Right lobe of liver (tissue), 6 donors: ENCODE measurements at regions not wholly inside any gene's neighbourhood (a gene's known extent, or its start where the extent isn't known, plus 50 kb on each side); places are given as distances from the start of the nearest gene placed in this dataset.
A peak's percentile ranks its signal among the peaks of the same experiment; 100 is the strongest.
"Not testable (repeated sequence)": the region's sequence is repeated elsewhere in the genome, so short reads cannot be mapped to it uniquely, and the experiment has no call there.

Experiments
- ATAC-seq, 4 donors: fragments of 200-7000 bp; cut with Tn5 transposase; one replicate each; pipeline ENCODE4 v1.9.1; 2020; ENCODE audit warnings: mild to moderate bottlenecking in 4 of 4, moderate library complexity in 4 of 4
- DNase-seq, 3 donors: peaks; one replicate each; pipeline ENCODE4 v3.0.0-alpha.2; 2020
- H3K27ac ChIP-seq, 3 donors: fragments of 200-600 bp; one replicate each; pipeline ENCODE4 v1.8.0; 2022
- H3K27me3 ChIP-seq, 2 donors: fragments of 200-600 bp; one replicate each; pipeline ENCODE4 v1.8.0; 2022
- H3K36me3 ChIP-seq, 4 donors: fragments of 200-600 bp; sonication (generic) in 1 of 4; one replicate each; pipeline versions ENCODE4 v1.5.1 to v1.8.0; 2017 to 2022; ENCODE audit warnings: control low read depth in 1 of 4
- H3K4me1 ChIP-seq, 4 donors: fragments of 200-600 bp; sonication (generic) in 1 of 4; one replicate each; pipeline versions ENCODE4 v1.5.1 to v1.8.0; 2017 to 2022; ENCODE audit warnings: control low read depth in 1 of 4
- H3K4me3 ChIP-seq, 3 donors: fragments of 200-600 bp; one replicate each; pipeline ENCODE4 v1.8.0; 2022
- H3K9me3 ChIP-seq, 4 donors: fragments of 200-600 bp; sonication (generic) in 1 of 4; one replicate each; pipeline versions ENCODE4 v1.5.1 to v1.8.0; 2017 to 2022; ENCODE audit warnings: control low read depth in 1 of 4
- WGBS: methylation state at CpG from one replicate; pipeline ENCODE4 v1.1.6; 2018; ENCODE audit warnings: low coverage, low lambda C conversion rate; ENCODE audit not compliant: insufficient coverage; ENCODE audit errors: missing lambda C conversion rate; 5-methylcytosine and 5-hydroxymethylcytosine counted together
- intact Hi-C, 2 donors: fragments of 100-400 bp; cut with DNase I; formaldehyde crosslinking; loops; one replicate each; pipeline versions ENCODE4 v1.11.2 to v1.14.1; 2022
- donor health status: DM: no; HTN: yes; CAD: no.
- donor health status: DM: no; HTN: no; CAD: no.
- donor health status: DM: no; HTN: no; CAD: no.
- donor health status: DM: no; HTN: yes; CAD: no.
- donor health status: DM: no; HTN: yes; CAD: no.

DNA sequence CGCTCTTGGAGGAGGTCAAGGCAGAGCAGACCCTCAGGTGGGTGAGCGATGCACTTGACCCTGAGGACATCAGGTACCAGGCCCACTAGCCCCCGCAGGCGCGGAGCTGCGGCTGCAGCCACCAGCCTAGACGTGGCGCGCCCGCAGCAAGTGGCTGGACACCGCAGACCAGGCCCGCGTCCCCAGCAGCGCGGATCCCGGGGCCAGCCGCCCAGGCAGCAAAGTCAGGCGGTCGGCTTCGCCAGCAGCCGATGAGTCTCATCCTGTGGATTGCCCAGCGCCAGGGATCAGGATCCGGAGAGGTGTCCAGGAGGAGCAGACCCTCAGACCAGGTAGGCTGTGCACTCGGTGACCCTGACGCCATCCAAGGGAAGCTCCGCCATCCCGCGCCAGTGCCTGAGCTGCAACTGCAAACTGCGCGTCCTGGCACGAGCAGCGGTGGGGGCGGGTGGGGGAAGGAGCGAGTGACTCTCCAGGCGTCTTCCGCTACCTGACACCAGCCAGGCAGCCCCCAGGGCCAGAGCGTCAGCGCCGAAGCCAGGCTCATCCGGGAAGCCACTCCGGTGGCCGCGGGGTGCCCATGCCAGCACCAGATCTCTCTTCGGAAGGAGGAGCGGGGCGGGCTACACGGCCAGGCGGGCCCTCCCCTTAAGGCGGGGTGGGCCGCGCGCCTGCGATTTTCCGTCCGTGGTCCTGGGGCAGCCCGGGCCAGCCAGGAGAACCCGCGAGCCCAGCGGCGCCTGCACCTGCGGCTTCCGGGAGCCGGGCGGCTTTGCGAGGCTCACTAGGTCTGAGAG is 92.6 kb upstream of the THOC3 start:
- DNase-seq, intact Hi-C loops, H3K4me1 ChIP-seq, H3K27me3 ChIP-seq, H3K9me3 ChIP-seq, H3K27ac ChIP-seq, H3K4me3 ChIP-seq, H3K36me3 ChIP-seq: not testable (repeated sequence)
- WGBS = 0% methylated on average over 9 of the region's 65 CpGs
- peak; percentile 68 to 87 (median 73) for ATAC-seq

DNA sequence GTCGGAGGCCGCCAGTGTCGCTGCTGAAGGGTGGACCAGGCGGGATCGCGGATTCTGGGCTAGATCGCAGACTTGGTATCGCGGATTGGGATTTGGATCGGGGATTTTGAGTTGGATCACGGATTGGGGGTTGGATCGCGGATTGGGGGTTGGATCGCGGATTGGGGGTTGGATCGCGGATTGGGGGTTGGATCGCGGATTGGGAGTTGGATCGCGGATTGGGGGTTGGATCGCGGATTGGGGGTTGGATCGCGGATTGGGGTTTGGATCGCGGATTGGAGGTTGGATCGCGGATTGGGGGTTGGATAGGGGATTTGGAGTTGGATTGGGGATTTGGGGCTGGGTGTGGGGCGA is 93.1 kb upstream of the THOC3 start:
- H3K4me3 ChIP-seq, H3K27ac ChIP-seq, ATAC-seq, H3K9me3 ChIP-seq, DNase-seq, H3K4me1 ChIP-seq, H3K36me3 ChIP-seq, intact Hi-C loops, H3K27me3 ChIP-seq: not testable (repeated sequence)
- WGBS = 22% methylated on average over 25 of the region's 30 CpGs

DNA sequence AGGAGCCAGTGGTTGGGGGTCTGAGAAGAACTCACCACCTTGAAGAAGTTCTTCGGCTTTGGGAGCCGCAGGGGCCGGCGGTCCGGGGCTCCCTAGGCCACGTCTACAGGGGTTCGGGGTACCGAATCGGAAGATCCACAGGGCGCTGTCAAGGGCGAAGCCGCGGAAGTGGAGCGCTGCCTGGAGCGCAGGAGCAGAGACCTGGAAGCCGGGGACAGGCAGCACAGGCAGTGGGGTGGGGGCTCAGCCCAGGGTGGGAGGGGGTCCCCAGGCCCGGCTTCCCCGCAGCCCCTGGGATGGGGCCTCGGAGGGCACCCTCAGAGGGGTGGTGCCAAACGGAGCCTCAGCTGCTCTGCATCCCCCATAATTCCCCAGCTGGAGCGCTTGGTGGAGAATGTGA is 93.5 kb upstream of the THOC3 start:
- H3K27ac ChIP-seq, ATAC-seq, H3K27me3 ChIP-seq, H3K4me1 ChIP-seq, H3K36me3 ChIP-seq, H3K4me3 ChIP-seq, DNase-seq, H3K9me3 ChIP-seq, intact Hi-C loops: not testable (repeated sequence)
- WGBS = 22% methylated on average over 3 of the region's 21 CpGs

- H3K27ac ChIP-seq, intact Hi-C loops, H3K27me3 ChIP-seq, H3K4me3 ChIP-seq, H3K9me3 ChIP-seq, DNase-seq, H3K36me3 ChIP-seq, H3K4me1 ChIP-seq: not testable (repeated sequence)
- peak in 2 of 4 donors; percentile 30 to 92 for ATAC-seq
- whole genome bisulfite sequencing = 64% methylated on average over 3 of the region's 5 CpGs
Observed at GRCh38 chr5:176066262-176066945, 98.3 kb upstream of the THOC3 start.

GRCh38 chr5:176067162-176067561 is 99.0 kb upstream of the THOC3 start:
- H3K27ac ChIP-seq, H3K27me3 ChIP-seq, H3K4me1 ChIP-seq, DNase-seq, intact Hi-C loops, ATAC-seq, H3K4me3 ChIP-seq, H3K36me3 ChIP-seq, H3K9me3 ChIP-seq: not testable (repeated sequence)
- 18% methylated on average over 1 of the region's 1 CpG for WGBS

GRCh38 chr5:176067948-176068347 is 99.8 kb upstream of the THOC3 start:
- H3K27ac ChIP-seq, ATAC-seq, H3K36me3 ChIP-seq, DNase-seq, H3K4me3 ChIP-seq, H3K27me3 ChIP-seq, H3K4me1 ChIP-seq, H3K9me3 ChIP-seq, intact Hi-C loops: not testable (repeated sequence)
- 96% methylated on average over 4 of the region's 5 CpGs for WGBS

- H3K4me3 ChIP-seq, DNase-seq, H3K27me3 ChIP-seq, H3K27ac ChIP-seq, intact Hi-C loops, H3K36me3 ChIP-seq, H3K9me3 ChIP-seq, H3K4me1 ChIP-seq, ATAC-seq: not testable (repeated sequence)
- 80% methylated on average over 1 of the region's 9 CpGs for WGBS
Observed at GRCh38 chr5:176073996-176074571, 106.0 kb upstream of the THOC3 start.

GRCh38 chr5:176083717-176084116 is 115.6 kb upstream of the THOC3 start:
- H3K4me3 ChIP-seq, H3K4me1 ChIP-seq, DNase-seq, H3K27me3 ChIP-seq, H3K36me3 ChIP-seq, ATAC-seq, H3K27ac ChIP-seq, H3K9me3 ChIP-seq, intact Hi-C loops: not testable (repeated sequence)
- 83% methylated on average over 5 of the region's 9 CpGs for WGBS

DNA sequence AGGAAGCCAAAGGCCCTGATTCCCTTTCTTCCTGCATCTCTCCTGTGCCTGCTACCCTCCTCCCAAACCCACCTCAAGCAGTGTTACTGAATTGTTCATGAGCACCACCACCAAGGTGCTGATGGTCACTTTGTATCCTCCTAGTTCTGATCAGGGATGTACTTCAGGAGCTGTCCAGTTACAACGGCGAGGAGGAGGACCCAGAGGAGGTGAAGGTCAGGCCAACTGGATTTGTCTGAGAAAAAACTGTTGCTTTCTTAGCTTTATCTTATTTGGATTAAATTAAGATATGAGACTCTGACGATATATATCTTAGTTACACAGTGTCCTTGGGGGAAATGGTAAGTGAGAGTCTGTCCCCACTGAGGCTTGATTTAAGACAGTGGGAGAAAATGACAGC is 135.0 kb upstream of the THOC3 start:
- H3K27ac ChIP-seq, ATAC-seq, H3K27me3 ChIP-seq, H3K9me3 ChIP-seq, H3K4me3 ChIP-seq, DNase-seq, intact Hi-C loops, H3K36me3 ChIP-seq, H3K4me1 ChIP-seq: not testable (repeated sequence)
- WGBS = 66% methylated on average over 3 of the region's 3 CpGs

- H3K27me3 ChIP-seq, H3K4me3 ChIP-seq, DNase-seq, ATAC-seq, H3K4me1 ChIP-seq, H3K27ac ChIP-seq, H3K36me3 ChIP-seq, intact Hi-C loops, H3K9me3 ChIP-seq: not testable (repeated sequence)
- no CpG with 5 or more reads among the region's 8 CpGs for WGBS
Observed at GRCh38 chr5:176112888-176113287, 125.3 kb upstream of the SIMC1 start.

DNA sequence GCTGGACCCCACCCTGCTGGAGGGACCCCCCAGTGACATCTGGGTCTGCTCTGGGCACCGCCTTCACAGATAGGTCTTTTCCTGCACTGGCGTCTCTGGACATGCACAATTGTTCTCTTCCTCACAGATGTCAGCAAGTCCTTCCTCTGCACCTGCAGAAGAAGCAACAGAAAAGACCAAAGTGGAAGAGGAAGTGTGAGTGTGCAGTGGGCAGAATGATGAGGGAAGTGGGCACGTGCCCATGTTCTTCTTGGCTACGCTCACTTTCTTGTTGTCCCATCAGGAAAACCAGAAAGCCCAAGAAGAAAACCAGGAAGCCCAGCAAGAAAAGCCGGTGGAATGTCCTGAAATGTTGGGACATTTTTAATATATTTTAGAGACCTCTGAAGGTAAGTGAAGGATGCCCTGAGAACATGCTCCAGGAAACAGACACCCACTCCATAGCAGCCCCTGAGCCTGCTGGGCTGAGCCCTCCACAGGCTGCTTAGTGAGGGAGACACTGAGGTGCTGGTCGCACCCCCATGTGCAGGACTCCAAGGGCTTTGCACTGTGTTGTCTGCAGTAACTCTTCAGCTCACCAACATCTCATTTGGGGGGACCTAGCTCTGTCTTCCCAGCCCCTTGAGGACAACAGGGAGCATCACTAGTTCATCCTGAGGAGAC is 124.4 kb upstream of the SIMC1 start:
- intact Hi-C loops, H3K27ac ChIP-seq, H3K36me3 ChIP-seq, ATAC-seq, DNase-seq, H3K4me1 ChIP-seq, H3K27me3 ChIP-seq, H3K9me3 ChIP-seq, H3K4me3 ChIP-seq: not testable (repeated sequence)
- WGBS = no CpG with 5 or more reads among the region's 6 CpGs
